SIG-M5 treated with dmso at 0.1 percent for 504 hours (cell line): ENCODE measurements at regions not wholly inside any gene's neighbourhood (a gene's known extent, or its start where the extent isn't known, plus 50 kb on each side); places are given as distances from the start of the nearest gene placed in this dataset.

Experiments
- DNase-seq: peaks from one replicate; lab custom pipeline; 2025; ENCODE audit not compliant: unreplicated experiment; lab: John Stamatoyannopoulos, UW

GRCh38 chr4:81896936-81897335 is 425.2 kb upstream of the RASGEF1B start:
- no peak for DNase-seq

GRCh38 chr4:81891005-81891996 is 419.6 kb upstream of the RASGEF1B start:
- DNase-seq, result no peak

- no peak for DNase-seq
Observed at GRCh38 chr4:81884986-81885385, 413.3 kb upstream of the RASGEF1B start.

- DNase-seq, result no peak
Observed at GRCh38 chr4:81883530-81884450, 412.1 kb upstream of the RASGEF1B start.

GRCh38 chr4:81883004-81883403 is 411.3 kb upstream of the RASGEF1B start:
- DNase-seq, result no peak

GRCh38 chr4:81881855-81882621 is 410.3 kb upstream of the RASGEF1B start:
- DNase-seq, result no peak

GRCh38 chr4:81876106-81876505 is 404.4 kb upstream of the RASGEF1B start:
- DNase-seq, result no peak

- no peak for DNase-seq
Observed at GRCh38 chr4:81874661-81875515, 403.2 kb upstream of the RASGEF1B start.

GRCh38 chr4:81870275-81870674 is 398.6 kb upstream of the RASGEF1B start:
- DNase-seq, result no peak

GRCh38 chr4:81860111-81860510 is 388.4 kb upstream of the RASGEF1B start:
- no peak for DNase-seq

GRCh38 chr4:81854406-81854805 is 382.7 kb upstream of the RASGEF1B start:
- DNase-seq, result no peak

GRCh38 chr4:81852031-81852715 is 380.5 kb upstream of the RASGEF1B start:
- no peak for DNase-seq

GRCh38 chr4:81850701-81851100 is 379.0 kb upstream of the RASGEF1B start:
- DNase-seq, result no peak

GRCh38 chr4:81845761-81846160 is 374.1 kb upstream of the RASGEF1B start:
- no peak for DNase-seq

- DNase-seq, result no peak
Observed at GRCh38 chr4:81845273-81845672, 373.6 kb upstream of the RASGEF1B start.

- peak; percentile 67 for DNase-seq
Observed at GRCh38 chr4:81844717-81845116, 373.0 kb upstream of the RASGEF1B start.

GRCh38 chr4:81839347-81840042 is 367.8 kb upstream of the RASGEF1B start:
- no peak for DNase-seq

- no peak for DNase-seq
Observed at GRCh38 chr4:81838586-81838985, 366.9 kb upstream of the RASGEF1B start.

GRCh38 chr4:81836716-81837115 is 365.0 kb upstream of the RASGEF1B start:
- no peak for DNase-seq
